WERI-Rb-1 (cell line): ENCODE measurements at regions not wholly inside any gene's neighbourhood (a gene's known extent, or its start where the extent isn't known, plus 50 kb on each side); places are given as distances from the start of the nearest gene placed in this dataset.

Experiments used
- DNase-seq: peaks from one replicate; pipeline ENCODE4 v3.0.0-alpha.2; 2020
- H3K27ac ChIP-seq: fragments of 250-450 bp; sonication (Bioruptor Pico); 2 replicates; pipeline ENCODE4 v1.5.1; 2020; ENCODE audit warnings: mild to moderate bottlenecking, moderate library complexity
- H3K27me3 ChIP-seq: fragments of 250-450 bp; sonication (Bioruptor Pico); 2 replicates; pipeline ENCODE4 v1.5.1; 2021; ENCODE audit warnings: mild to moderate bottlenecking, low read depth, moderate library complexity; ENCODE audit not compliant: insufficient read depth, severe bottlenecking
- H3K36me3 ChIP-seq: fragments of 250-450 bp; sonication (Bioruptor Pico); 2 replicates; pipeline ENCODE4 v1.5.1; 2020; ENCODE audit warnings: mild to moderate bottlenecking, moderate library complexity
- H3K4me3 ChIP-seq: 2 replicates; pipeline ENCODE4 v1.5.1; 2011; ENCODE audit warnings: low read depth, mild to moderate bottlenecking, control low read depth, low read length
- H3K9me3 ChIP-seq: fragments of 250-450 bp; sonication (Bioruptor Pico); 2 replicates; pipeline ENCODE4 v1.5.1; 2021; ENCODE audit warnings: mild to moderate bottlenecking, moderate library complexity; ENCODE audit not compliant: severe bottlenecking
- TF ChIP-seq, protein P1 (sequence below): IDR thresholded peaks from 2 replicates; pipeline ENCODE4 v1.5.1; 2011; ENCODE audit warnings: low read depth, mild to moderate bottlenecking, control low read depth, inconsistent platforms, low read length

DNA sequence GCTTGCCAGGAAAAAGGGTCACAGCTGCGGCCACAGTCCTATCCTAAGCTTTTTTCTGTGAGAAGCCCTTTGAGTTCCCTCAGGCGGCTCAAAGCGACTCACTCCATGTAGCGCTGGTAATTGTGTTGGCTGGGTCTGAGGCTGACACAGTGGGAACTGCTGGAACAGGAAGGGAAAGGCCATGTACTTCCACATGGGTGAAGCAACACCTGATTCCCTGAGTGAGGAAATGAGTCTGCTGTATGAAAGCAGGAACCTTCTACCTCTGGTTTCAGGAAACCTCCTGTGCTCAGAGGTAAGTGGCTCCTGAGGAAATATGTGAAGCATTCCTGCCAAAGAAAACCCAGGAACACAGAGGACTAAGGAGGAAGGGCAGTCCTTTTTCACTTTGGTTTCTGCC, 734.6 kb upstream of the SORCS1 start:
- no peaks in the 10 kb centered on the region for H3K27me3 ChIP-seq
- no peaks in the 10 kb centered on the region for H3K36me3 ChIP-seq
- H3K4me3 ChIP-seq, result no peak overlapping the region
- H3K27ac ChIP-seq, result no peak overlapping the region
- TF ChIP-seq, protein P1, sequence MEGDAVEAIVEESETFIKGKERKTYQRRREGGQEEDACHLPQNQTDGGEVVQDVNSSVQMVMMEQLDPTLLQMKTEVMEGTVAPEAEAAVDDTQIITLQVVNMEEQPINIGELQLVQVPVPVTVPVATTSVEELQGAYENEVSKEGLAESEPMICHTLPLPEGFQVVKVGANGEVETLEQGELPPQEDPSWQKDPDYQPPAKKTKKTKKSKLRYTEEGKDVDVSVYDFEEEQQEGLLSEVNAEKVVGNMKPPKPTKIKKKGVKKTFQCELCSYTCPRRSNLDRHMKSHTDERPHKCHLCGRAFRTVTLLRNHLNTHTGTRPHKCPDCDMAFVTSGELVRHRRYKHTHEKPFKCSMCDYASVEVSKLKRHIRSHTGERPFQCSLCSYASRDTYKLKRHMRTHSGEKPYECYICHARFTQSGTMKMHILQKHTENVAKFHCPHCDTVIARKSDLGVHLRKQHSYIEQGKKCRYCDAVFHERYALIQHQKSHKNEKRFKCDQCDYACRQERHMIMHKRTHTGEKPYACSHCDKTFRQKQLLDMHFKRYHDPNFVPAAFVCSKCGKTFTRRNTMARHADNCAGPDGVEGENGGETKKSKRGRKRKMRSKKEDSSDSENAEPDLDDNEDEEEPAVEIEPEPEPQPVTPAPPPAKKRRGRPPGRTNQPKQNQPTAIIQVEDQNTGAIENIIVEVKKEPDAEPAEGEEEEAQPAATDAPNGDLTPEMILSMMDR, result no peak
- no peaks in the 10 kb centered on the region for H3K9me3 ChIP-seq
- DNase-seq, result no peak

DNA sequence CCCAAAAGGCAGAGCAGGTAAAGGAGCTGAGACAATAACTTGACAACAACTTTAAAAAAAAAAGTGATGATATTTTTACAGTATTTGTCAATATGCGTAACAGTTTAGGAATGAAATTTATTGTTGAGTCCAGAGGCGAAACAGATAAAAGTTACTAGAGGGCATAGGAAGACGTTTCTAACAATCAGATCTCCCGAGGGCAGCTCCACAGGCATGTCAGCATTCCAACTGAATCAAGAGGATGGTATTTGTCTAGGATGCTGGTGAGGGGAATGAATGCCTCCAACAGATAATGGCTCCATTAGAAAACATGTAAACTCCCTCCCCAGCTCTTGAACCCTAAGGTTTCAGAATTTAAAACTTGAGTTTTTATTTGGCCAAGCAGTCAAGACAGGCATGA, 733.9 kb upstream of the SORCS1 start:
- H3K9me3 ChIP-seq, result no peaks in the 10 kb centered on the region
- no peak for DNase-seq
- H3K27me3 ChIP-seq, result no peaks in the 10 kb centered on the region
- H3K27ac ChIP-seq, result no peak overlapping the region
- no peaks in the 10 kb centered on the region for H3K36me3 ChIP-seq
- TF ChIP-seq, protein P1, result no peak
- H3K4me3 ChIP-seq, result no peak overlapping the region

DNA sequence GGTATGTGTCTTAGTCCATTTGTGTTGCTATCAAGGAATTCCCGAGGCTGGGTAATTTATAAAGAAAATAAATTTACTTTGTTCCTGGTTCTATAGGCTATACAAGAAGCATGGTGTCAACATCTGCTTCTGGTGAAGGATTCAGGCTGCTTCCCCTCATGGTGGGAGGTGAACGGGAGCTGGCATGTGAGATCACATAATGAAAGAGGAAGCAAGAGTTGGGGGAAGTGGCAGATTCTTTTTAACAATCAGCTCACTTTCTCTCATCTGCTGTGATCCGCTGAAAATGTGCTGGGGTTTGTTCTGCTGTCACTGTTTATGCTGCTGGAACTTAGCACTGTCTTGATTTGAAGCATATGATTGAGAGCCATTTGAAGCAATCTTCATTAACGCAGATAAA, 730.0 kb upstream of the SORCS1 start:
- DNase-seq, result no peak
- no peaks in the 10 kb centered on the region for H3K36me3 ChIP-seq
- H3K9me3 ChIP-seq, result no peaks in the 10 kb centered on the region
- no peak overlapping the region for H3K4me3 ChIP-seq
- no peak overlapping the region for H3K27ac ChIP-seq
- TF ChIP-seq, protein P1, result no peak
- no peaks in the 10 kb centered on the region for H3K27me3 ChIP-seq

DNA sequence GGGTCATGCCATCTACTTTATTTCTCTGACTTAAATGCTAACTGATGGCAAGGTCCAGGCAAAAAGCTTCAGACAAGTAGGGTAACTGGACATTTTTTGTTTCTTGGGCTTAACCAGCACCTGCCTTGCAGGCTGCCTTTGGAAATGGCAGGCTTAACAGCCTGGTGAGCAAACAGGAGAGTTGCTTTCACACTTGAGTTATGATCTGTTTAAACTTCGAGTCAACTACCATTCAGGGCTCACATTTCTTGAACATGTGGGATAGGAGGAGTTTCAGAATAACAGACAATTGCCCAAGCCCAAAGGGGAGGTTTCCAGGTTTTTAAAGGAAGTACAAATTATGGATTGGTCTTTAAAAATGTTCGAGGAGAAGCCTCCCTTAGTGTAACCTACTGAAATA, 724.6 kb upstream of the SORCS1 start:
- TF ChIP-seq, protein P1, result no peak
- Histone ChIP-seq H3K27me3 (no peaks in the 10 kb centered on the region), H3K27ac (no peak overlapping the region), H3K4me3 (no peak overlapping the region), H3K36me3 (no peaks in the 10 kb centered on the region), H3K9me3 (no peaks in the 10 kb centered on the region)
- DNase-seq, result no peak

DNA sequence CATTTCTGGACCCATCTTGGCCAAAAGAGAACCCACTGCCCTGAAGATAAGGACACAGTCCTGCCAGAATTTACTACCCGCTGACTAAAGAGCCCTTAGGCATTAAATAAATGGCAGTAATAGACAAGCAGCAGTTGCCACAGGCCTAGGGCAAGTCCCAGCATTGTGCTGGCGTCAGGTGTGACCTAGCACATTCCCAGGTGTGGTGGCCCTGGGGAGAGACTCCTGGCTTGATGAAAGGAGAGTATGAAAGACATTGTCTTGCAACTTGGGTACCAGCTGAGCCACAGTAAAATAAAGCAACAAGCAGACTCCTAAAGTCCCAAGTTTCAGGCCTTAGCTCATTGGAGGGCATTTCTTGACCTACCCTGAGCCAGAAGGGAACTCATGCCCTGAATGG, 715.7 kb upstream of the SORCS1 start:
- TF ChIP-seq, protein P1, result no peak
- no peaks in the 10 kb centered on the region for H3K27me3 ChIP-seq
- no peaks in the 10 kb centered on the region for H3K36me3 ChIP-seq
- no peak for DNase-seq
- H3K27ac ChIP-seq, result no peak overlapping the region
- no peak overlapping the region for H3K4me3 ChIP-seq
- H3K9me3 ChIP-seq, result peaks cover 5% of the 10 kb centered on the region

DNA sequence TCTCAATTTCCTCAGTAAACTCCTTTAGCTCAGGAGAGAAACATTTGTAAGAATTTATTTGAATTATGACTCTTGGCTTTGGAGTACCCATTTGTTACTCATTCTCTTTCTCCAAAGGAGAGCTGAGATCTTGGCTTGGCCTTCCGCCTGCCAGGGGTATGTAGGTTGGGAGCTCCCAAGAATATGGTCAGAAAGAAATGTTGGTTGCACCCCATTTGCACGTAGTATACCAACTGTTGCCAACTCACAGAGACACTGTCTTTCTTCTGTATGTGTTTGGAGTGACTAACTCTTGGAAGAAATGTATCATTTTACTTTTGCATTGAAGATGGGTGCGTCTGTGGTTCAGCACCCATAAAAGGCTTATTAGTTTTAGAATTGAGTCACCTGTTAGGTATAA, 708.5 kb upstream of the SORCS1 start:
- H3K27ac ChIP-seq, result no peak overlapping the region
- no peak for DNase-seq
- H3K36me3 ChIP-seq, result no peaks in the 10 kb centered on the region
- TF ChIP-seq, protein P1, result no peak
- no peak overlapping the region for H3K4me3 ChIP-seq
- no peaks in the 10 kb centered on the region for H3K9me3 ChIP-seq
- no peaks in the 10 kb centered on the region for H3K27me3 ChIP-seq
